CD1c-positive myeloid dendritic cell (primary cell): ENCODE measurements at regions not wholly inside any gene's neighbourhood (a gene's known extent, or its start where the extent isn't known, plus 50 kb on each side); places are given as distances from the start of the nearest gene placed in this dataset.

Experiments
- DNase-seq: peaks from one replicate; pipeline ENCODE4 v3.0.0-alpha.2; 2016; ENCODE audit errors: extremely low spot score

DNA sequence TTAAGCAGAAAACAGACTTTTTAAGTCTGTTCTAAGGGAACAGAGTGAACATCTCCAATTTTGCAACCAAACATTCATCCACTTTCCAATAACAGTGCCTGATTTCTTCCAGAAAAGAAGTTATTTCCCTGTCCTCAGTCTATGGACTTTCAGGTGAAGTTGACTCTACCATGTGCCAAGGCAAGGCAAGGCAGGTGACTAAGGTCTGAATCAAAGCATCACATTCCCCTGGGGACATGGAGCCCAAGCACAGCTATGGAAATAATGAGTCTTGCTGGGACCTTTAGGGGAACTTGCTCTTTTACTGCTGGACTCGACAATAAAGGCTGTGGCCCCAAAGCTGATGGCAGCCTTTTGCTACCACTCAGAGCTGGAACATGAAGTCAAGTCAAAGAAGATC, 182.2 kb downstream of the FGFR2 start:
- no peak for DNase-seq

DNA sequence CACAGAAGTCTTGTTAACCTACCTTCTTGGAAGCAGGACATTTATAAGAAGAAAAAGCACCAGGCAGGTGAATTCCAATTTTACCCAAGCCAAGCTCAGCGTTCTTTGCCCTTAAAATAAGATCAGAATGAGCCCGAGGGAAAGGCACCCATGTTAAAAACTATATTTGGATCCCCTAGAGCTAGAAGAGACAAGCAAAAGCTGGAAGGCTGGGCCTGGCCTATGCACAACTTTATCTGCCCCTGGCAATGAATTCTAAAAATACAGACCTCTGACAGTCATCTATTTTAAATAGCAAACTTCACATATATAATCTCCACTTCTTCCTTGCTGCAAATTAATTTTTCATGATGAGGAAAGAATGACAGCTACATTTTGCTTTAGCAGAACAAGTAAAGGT, 180.9 kb downstream of the FGFR2 start:
- no peak for DNase-seq

DNA sequence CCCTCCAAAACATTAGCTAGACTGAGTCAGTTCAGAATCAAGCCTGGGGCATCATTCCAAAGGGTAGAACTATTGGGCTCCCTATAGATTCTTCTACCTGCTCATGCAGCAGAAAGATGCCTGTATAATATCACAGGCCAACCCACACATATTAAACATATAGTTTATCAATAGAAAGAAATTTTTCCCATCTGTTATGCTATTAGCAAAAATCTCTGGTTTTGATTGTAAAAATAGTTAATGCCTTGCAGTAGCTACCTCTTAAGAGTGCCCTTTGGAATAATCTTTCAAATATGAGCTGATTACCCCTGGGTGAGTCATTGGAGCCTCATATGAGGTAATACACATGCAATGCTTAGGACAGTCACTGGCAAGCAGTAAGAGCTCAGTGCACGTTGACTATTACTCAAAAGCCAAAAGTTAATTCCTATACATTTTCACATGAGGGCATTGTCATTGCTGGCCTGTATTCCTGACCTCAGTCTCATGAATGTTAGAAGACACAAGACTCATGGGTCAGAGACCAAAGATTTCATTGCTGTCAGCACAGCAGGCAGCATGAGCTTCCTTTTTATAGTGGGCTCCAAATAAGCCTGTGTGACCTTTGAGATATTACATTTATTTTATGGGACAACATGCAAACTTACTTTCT, 180.0 kb downstream of the FGFR2 start:
- no peak for DNase-seq

DNA sequence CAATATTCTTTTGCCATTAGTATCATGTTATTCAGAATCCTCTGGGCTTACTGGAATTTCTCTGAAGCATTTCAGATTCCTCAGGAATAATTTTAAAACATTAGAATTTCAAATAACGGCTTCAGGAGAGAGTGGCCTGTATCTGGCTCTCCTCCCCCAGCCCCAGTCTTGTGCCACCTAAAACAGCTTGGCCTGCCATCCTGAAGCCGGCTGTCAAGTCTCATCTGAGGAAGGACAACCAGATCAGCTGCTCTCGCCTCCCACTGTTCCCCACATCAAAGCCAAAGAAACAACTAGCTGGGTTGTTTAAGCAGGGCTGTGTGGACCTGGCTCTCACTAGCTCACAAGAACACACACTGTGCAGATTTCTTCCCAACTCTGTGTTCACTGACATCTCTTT, 178.2 kb downstream of the FGFR2 start:
- DNase-seq = no peak

DNA sequence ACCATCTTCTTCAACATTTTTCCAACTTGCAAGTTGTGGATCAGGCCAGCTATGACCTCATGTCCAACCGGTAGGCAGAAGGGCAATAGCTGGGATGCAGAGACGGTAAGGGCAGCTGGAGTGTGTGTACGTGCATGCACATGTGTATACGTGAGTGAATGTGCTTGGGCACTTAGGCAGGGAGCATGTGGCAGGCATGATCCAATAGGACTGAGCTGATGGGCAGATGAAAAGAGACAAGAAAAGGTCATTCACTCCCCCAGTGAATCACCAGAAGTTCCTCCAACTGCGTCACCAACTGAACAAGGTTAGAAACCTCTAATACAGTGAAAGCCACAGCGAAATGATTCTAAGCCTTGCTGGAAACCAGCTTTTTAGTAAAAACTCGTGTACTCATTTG, 176.1 kb downstream of the FGFR2 start:
- no peak for DNase-seq

DNA sequence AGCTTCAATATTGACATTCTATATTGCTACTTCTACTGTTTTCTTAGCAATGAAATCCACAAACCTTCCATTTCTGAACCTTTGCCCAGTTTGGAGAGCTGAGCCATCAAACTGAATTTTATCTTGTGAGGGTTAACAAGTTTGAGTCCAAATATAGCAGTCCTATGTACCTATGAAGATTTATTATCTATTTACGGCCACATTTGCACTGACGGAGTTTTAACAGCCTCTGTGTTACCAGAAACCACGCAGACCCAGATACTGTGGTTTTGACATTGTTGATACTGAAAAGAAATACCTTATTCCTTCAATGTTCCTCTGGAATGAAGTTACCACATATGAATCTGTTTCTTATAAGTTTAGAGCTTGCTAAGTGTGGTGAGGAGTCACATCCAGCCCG, 172.6 kb downstream of the FGFR2 start:
- no peak for DNase-seq

DNA sequence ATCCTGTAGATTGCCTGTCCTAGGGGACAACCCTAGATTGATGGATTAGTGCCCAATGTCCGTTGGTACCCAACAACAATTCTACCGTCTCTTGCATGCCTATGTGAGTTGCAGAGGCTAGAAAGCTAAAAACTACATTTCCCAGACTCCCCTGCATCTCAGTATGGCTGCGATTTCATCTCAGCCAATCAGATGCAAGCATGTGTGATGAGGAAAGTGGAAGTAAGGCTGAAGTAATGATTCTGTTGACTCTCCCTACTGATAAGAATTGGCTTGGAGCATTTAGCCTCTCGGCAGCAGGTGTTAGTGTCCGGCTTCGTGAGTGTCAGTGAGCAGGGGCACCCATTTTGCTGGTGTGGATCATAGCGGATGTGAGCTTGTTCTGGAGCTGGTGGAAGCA, 171.9 kb downstream of the FGFR2 start:
- no peak for DNase-seq
